ENCODE measurements at regions not wholly inside any gene's neighbourhood (a gene's known extent, or its start where the extent isn't known, plus 50 kb on each side); places are given as distances from the start of the nearest gene placed in this dataset.

GRCh38 chr5:160479220-160479619 is 57.6 kb downstream of the PTTG1 start:
- no peak overlapping the region for H3K27ac ChIP-seq (ENCODE audit: low read length)
- H3K27me3 ChIP-seq (ENCODE audit: control insufficient read depth, insufficient read depth), result no peaks in the 10 kb centered on the region
- no peak for ATAC-seq
- peaks cover 2% of the 10 kb centered on the region for H3K4me1 ChIP-seq (ENCODE audit: control insufficient read depth, insufficient read depth, low read length)
- intact Hi-C loops (cut with DNase I), result no loop called here
- WGBS, result 88% methylated on average over 3 of the region's 3 CpGs
- H3K4me3 ChIP-seq (ENCODE audit: low read length), result no peak overlapping the region
- no peak for DNase-seq
- H3K9me3 ChIP-seq (ENCODE audit: control insufficient read depth, low read length), result no peaks in the 10 kb centered on the region

- no peak for DNase-seq
- 53% methylated on average over 7 of the region's 7 CpGs for WGBS
- Histone ChIP-seq H3K9me3 (ENCODE audit: control insufficient read depth, low read length) (no peaks in the 10 kb centered on the region), H3K27me3 (ENCODE audit: control insufficient read depth, insufficient read depth) (no peaks in the 10 kb centered on the region), H3K4me3 (ENCODE audit: low read length) (no peak overlapping the region), H3K27ac (ENCODE audit: low read length) (no peak overlapping the region), H3K4me1 (ENCODE audit: control insufficient read depth, insufficient read depth, low read length) (peaks cover 2% of the 10 kb centered on the region)
- no peak for ATAC-seq
- intact Hi-C loops (cut with DNase I), result no loop called here
These were observed 58.3 kb downstream of the PTTG1 start for GRCh38 chr5:160479926-160480325.

GRCh38 chr5:160480652-160481051 is 59.0 kb downstream of the PTTG1 start:
- 96% methylated on average over 1 of the region's 1 CpG for WGBS
- Histone ChIP-seq H3K27ac (ENCODE audit: low read length) (no peak overlapping the region), H3K9me3 (ENCODE audit: control insufficient read depth, low read length) (no peaks in the 10 kb centered on the region), H3K4me1 (ENCODE audit: control insufficient read depth, insufficient read depth, low read length) (peaks cover 2% of the 10 kb centered on the region), H3K27me3 (ENCODE audit: control insufficient read depth, insufficient read depth) (no peaks in the 10 kb centered on the region), H3K4me3 (ENCODE audit: low read length) (no peak overlapping the region)
- DNase-seq (no peak), ATAC-seq (no peak)
- intact Hi-C loops (cut with DNase I), result no loop called here

GRCh38 chr5:160484678-160485077 is 63.0 kb downstream of the PTTG1 start:
- H3K4me3 ChIP-seq (ENCODE audit: low read length), result no peak overlapping the region
- peaks cover 2% of the 10 kb centered on the region for H3K4me1 ChIP-seq (ENCODE audit: control insufficient read depth, insufficient read depth, low read length)
- DNase-seq, result no peak
- no peaks in the 10 kb centered on the region for H3K9me3 ChIP-seq (ENCODE audit: control insufficient read depth, low read length)
- H3K27ac ChIP-seq (ENCODE audit: low read length), result no peak overlapping the region
- intact Hi-C loops (cut with DNase I), result no loop called here
- ATAC-seq, result no peak
- 91% methylated on average over 2 of the region's 2 CpGs for WGBS
- no peaks in the 10 kb centered on the region for H3K27me3 ChIP-seq (ENCODE audit: control insufficient read depth, insufficient read depth)

- Histone ChIP-seq H3K4me3 (ENCODE audit: low read length) (no peak overlapping the region), H3K27me3 (ENCODE audit: control insufficient read depth, insufficient read depth) (no peaks in the 10 kb centered on the region), H3K27ac (ENCODE audit: low read length) (no peak overlapping the region), H3K9me3 (ENCODE audit: control insufficient read depth, low read length) (no peaks in the 10 kb centered on the region), H3K4me1 (ENCODE audit: control insufficient read depth, insufficient read depth, low read length) (peaks cover under 1% of the 10 kb centered on the region)
- WGBS, result 74% methylated on average over 5 of the region's 5 CpGs
- ATAC-seq (no peak), DNase-seq (no peak)
- intact Hi-C loops (cut with DNase I), result no loop called here
These were observed 63.8 kb downstream of the PTTG1 start for GRCh38 chr5:160485364-160485969.

GRCh38 chr5:160486573-160486972 is 64.9 kb downstream of the PTTG1 start:
- Histone ChIP-seq H3K9me3 (ENCODE audit: control insufficient read depth, low read length) (no peaks in the 10 kb centered on the region), H3K27ac (ENCODE audit: low read length) (no peak overlapping the region), H3K4me3 (ENCODE audit: low read length) (no peak overlapping the region), H3K4me1 (ENCODE audit: control insufficient read depth, insufficient read depth, low read length) (no peaks in the 10 kb centered on the region), H3K27me3 (ENCODE audit: control insufficient read depth, insufficient read depth) (no peaks in the 10 kb centered on the region)
- DNase-seq (no peak), ATAC-seq (no peak)
- WGBS, result 86% methylated on average over 7 of the region's 7 CpGs
- intact Hi-C loops (cut with DNase I), result no loop called here

GRCh38 chr5:160488394-160489325 is 67.0 kb downstream of the PTTG1 start:
- no peak overlapping the region for H3K4me3 ChIP-seq (ENCODE audit: low read length)
- intact Hi-C loops (cut with DNase I), result no loop called here
- no peaks in the 10 kb centered on the region for H3K27me3 ChIP-seq (ENCODE audit: control insufficient read depth, insufficient read depth)
- no peak for DNase-seq
- 78% methylated on average over 6 of the region's 6 CpGs for WGBS
- no peak overlapping the region for H3K27ac ChIP-seq (ENCODE audit: low read length)
- H3K4me1 ChIP-seq (ENCODE audit: control insufficient read depth, insufficient read depth, low read length), result no peaks in the 10 kb centered on the region
- no peak for ATAC-seq
- no peaks in the 10 kb centered on the region for H3K9me3 ChIP-seq (ENCODE audit: control insufficient read depth, low read length)

GRCh38 chr5:160491438-160491837 is 69.8 kb downstream of the PTTG1 start:
- no peaks in the 10 kb centered on the region for H3K27me3 ChIP-seq (ENCODE audit: control insufficient read depth, insufficient read depth)
- 75% methylated on average over 1 of the region's 1 CpG for WGBS
- H3K4me3 ChIP-seq (ENCODE audit: low read length), result no peak overlapping the region
- no peak overlapping the region for H3K27ac ChIP-seq (ENCODE audit: low read length)
- DNase-seq (no peak), ATAC-seq (no peak)
- no peaks in the 10 kb centered on the region for H3K9me3 ChIP-seq (ENCODE audit: control insufficient read depth, low read length)
- intact Hi-C loops (cut with DNase I), result no loop called here
- H3K4me1 ChIP-seq (ENCODE audit: control insufficient read depth, insufficient read depth, low read length), result no peaks in the 10 kb centered on the region

GRCh38 chr5:160492565-160492964 is 70.9 kb downstream of the PTTG1 start:
- Histone ChIP-seq H3K4me1 (ENCODE audit: control insufficient read depth, insufficient read depth, low read length) (no peaks in the 10 kb centered on the region), H3K4me3 (ENCODE audit: low read length) (no peak overlapping the region), H3K27me3 (ENCODE audit: control insufficient read depth, insufficient read depth) (no peaks in the 10 kb centered on the region), H3K9me3 (ENCODE audit: control insufficient read depth, low read length) (no peaks in the 10 kb centered on the region), H3K27ac (ENCODE audit: low read length) (no peak overlapping the region)
- no peak for DNase-seq
- 39% methylated on average over 1 of the region's 1 CpG for WGBS
- intact Hi-C loops (cut with DNase I), result no loop called here
- peak; percentile 56 to 71 for ATAC-seq

GRCh38 chr5:160493806-160494338 is 72.2 kb downstream of the PTTG1 start:
- WGBS, result 64% methylated on average over 2 of the region's 2 CpGs
- no peak overlapping the region for H3K27ac ChIP-seq (ENCODE audit: low read length)
- ATAC-seq (no peak), DNase-seq (no peak)
- H3K4me1 ChIP-seq (ENCODE audit: control insufficient read depth, insufficient read depth, low read length), result no peaks in the 10 kb centered on the region
- no peaks in the 10 kb centered on the region for H3K27me3 ChIP-seq (ENCODE audit: control insufficient read depth, insufficient read depth)
- no peaks in the 10 kb centered on the region for H3K9me3 ChIP-seq (ENCODE audit: control insufficient read depth, low read length)
- H3K4me3 ChIP-seq (ENCODE audit: low read length), result no peak overlapping the region
- intact Hi-C loops (cut with DNase I), result no loop called here

GRCh38 chr5:160494451-160494850 is 72.8 kb downstream of the PTTG1 start:
- H3K9me3 ChIP-seq (ENCODE audit: control insufficient read depth, low read length), result no peaks in the 10 kb centered on the region
- 68% methylated on average over 4 of the region's 4 CpGs for WGBS
- no peak for DNase-seq
- H3K27me3 ChIP-seq (ENCODE audit: control insufficient read depth, insufficient read depth), result no peaks in the 10 kb centered on the region
- H3K4me1 ChIP-seq (ENCODE audit: control insufficient read depth, insufficient read depth, low read length), result no peaks in the 10 kb centered on the region
- ATAC-seq, result no peak
- no peak overlapping the region for H3K27ac ChIP-seq (ENCODE audit: low read length)
- H3K4me3 ChIP-seq (ENCODE audit: low read length), result no peak overlapping the region
- intact Hi-C loops (cut with DNase I), result no loop called here

Data from right cardiac atrium (tissue), 5 donors.